Activated CD4-positive, alpha-beta T cell treated with anti-CD3 and anti-CD28 coated beads, Interleukin-2, amount 50 U/mL, for 48 hours (primary cell): ENCODE measurements at regions not wholly inside any gene's neighbourhood (a gene's known extent, or its start where the extent isn't known, plus 50 kb on each side); places are given as distances from the start of the nearest gene placed in this dataset.
"Not testable (repeated sequence)": the region's sequence is repeated elsewhere in the genome, so short reads cannot be mapped to it uniquely, and the experiment has no call there.

Experiments used
- DNase-seq, 2 experiments: peaks; one replicate each; pipeline ENCODE4 v3.0.0-alpha.2; 2020

- DNase-seq = no peak
Measured at GRCh38 chr7:9231630-9232121, 798.3 kb downstream of the NXPH1 start.

DNA sequence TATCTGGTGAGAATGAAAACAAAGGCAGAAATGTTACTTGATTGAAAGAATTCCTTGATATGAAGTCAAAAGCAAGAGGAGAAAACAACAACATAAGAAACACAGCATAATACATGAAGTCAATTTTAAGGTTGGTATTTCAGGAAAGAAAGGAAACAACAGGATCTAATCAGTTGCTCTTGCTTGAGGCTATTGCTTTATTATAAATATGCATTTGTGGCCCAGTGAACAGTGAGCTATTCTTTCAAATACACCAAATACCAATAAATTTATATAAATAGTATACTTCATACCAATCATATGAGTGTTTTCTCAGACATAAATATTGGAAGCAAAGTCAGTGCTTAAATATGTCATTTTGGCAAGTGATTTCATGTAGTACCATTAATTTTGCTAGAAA, 806.6 kb downstream of the NXPH1 start:
- no peak for DNase-seq

GRCh38 chr7:9241826-9242225, 808.4 kb downstream of the NXPH1 start:
- DNase-seq = no peak

DNA sequence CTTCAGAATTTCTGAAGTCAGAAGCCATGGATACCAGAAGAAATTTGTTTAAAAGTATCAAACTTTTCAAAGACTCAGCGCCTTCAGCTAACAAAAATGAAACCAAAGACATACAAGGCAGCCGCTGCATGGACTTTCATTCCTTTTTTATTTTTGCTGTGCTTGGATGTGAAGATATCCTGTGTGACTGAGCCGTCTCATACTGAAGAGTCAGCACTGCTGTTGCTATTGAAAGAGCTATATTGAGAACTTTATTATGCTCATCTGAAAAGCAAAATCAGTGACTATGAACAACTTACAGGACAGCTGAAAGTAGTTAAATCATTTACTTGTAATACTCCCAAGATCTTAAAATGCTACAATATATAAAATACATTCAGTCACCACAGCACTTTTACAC, 809.2 kb downstream of the NXPH1 start:
- no peak for DNase-seq

DNA sequence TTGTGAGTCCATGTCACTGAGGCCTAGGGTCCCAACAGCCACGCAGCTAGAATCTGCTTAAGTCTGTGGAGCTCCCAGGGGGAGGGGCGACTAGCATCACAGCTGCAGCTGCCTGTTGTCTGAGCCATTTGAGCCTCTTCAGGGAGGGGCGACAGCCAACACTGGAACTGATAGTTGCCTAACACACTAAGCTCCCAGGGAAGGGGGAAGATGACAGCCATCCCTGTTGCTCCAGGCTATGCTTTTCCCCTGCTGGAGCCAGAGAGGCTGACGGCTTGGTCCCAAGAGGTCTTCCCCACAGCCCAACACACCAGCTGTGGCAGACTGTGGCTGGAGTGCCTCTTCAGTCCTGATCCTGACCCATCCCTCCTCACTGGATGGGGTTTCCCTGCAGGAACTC, 817.5 kb downstream of the NXPH1 start:
- no peak for DNase-seq

DNA sequence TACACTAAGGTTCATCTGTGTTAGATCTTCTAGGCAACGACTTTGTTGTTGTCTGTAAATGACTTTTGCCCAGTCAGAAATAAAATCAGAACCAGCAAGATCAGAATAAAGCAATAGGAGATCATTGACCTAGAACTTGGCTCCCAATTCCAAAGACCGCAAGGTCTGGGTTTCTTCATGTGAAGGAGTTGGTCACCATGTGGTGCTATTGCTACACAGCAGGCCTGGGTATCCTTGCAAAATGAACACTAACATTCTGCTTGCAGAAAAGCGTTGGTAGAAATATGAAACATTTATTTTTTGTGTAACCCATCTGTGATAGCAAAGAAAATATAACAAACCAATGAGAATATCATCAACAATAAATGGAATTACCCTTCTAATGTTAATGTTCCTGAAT, 831.0 kb downstream of the NXPH1 start:
- no peak for DNase-seq

GRCh38 chr7:9280088-9280487, 846.7 kb downstream of the NXPH1 start:
- DNase-seq = no peak

- no peak for DNase-seq
Measured at GRCh38 chr7:9283246-9283645, 849.8 kb downstream of the NXPH1 start.

GRCh38 chr7:9302436-9302835, 869.0 kb downstream of the NXPH1 start:
- no peak for DNase-seq

DNA sequence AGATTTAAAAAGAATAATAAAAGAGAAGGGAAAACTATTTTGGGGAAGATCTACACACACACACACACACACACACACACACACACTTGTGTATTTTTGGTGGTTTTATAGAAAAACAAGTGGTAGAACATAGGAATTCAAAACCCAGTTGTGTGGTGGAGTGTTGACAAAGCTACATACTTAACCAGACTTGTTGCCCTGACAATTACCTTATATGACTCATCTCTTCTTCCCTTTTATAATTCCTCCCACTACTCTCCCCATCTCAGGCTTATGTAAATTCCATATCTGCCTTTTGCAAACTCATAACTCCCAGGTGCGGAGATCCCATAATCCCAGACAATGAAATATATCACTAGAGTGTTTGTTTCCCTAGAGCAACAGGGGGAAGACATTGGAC, 873.7 kb downstream of the NXPH1 start:
- no peak for DNase-seq

GRCh38 chr7:9324513-9324912, 891.1 kb downstream of the NXPH1 start:
- DNase-seq = no peak

DNA sequence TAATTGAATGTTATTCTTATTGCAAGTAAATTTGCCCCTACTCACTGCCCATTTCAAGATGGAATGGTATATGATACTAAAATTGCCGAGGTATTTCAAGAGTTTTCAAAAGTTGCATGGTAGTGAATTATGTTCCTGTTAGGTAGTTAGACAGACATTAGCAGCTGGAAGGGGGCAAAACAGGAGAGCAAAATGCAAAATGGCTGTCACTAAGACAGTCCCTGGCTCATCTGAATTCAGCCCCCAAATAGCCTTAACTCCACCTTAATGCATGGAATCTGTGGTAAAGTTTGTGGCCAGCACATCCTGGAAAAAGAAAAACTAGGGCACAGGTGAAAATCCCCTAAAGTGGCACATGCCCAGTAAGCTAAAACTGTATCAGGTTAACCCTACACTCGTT, 894.9 kb downstream of the NXPH1 start:
- no peak for DNase-seq

- no peak for DNase-seq
Measured at GRCh38 chr7:9349625-9350024, 916.2 kb downstream of the NXPH1 start.

DNA sequence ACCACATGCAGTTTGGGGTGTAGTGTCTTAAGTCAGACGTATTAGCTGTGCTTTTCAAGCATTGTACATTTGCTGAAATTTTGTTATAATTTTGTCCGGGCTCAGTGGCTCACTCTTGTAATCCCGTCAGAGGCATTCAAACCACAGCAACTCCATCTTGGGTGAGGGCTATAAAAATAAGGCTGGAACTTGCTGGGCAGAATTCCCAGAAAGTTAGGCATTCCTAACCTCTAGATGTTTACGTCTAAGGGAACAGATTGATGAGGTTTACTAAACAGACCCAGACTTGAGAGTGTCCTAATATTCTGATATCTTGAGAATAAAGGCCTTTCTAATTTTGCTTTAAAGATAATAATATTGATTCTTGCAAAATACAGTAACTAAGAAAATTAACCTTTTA, 957.8 kb downstream of the NXPH1 start:
- no peak for DNase-seq

- no peak for DNase-seq
Measured at GRCh38 chr7:9391984-9392383, 958.6 kb downstream of the NXPH1 start.

- DNase-seq = not testable (repeated sequence)
Measured at GRCh38 chr7:9404386-9404785, 971.0 kb downstream of the NXPH1 start.

GRCh38 chr7:9407816-9408215, 974.4 kb downstream of the NXPH1 start:
- no peak for DNase-seq

GRCh38 chr7:9453521-9453920, 1020.1 kb downstream of the NXPH1 start:
- no peak for DNase-seq

- DNase-seq = no peak
Measured at GRCh38 chr7:9488555-9488954, 1055.1 kb downstream of the NXPH1 start.

GRCh38 chr7:9498303-9498702, 1064.9 kb downstream of the NXPH1 start:
- no peak for DNase-seq

DNA sequence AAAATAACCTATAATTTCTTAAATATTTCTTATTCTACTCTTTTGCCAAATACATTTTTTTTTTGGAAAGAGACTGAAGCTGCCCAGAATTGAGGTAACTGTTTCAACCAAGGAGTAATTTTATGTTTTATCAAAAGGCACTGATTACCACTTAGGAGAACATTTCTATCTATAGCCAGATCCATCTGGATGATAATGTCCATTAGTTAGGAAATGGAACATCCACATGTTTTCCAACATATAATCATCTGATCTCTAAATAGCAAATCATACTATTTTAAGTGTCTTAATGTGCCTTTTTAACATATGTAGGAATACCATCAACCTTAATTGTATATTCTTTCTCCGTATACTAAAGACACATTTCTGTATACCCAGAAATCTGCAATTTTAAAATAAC, 1068.9 kb downstream of the NXPH1 start:
- DNase-seq = no peak

DNA sequence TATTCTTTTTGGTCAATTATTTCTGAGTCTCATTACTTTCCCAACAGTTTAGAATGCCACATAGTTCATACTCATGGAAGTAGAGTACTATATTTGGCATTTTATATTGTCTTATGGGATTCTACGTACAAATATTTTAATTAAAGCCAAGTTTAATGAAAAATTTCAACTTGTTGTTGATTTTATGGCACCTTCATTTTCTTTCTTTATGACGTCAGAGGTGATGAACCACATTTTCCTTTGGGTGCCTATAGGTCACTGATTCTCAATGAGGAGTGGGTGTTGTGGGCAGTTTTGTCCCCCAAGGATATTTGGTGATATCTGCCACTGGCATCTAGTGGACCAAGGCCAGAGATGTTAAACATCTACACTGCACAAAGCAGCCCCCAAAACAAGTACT, 1071.3 kb downstream of the NXPH1 start:
- DNase-seq = no peak

DNA sequence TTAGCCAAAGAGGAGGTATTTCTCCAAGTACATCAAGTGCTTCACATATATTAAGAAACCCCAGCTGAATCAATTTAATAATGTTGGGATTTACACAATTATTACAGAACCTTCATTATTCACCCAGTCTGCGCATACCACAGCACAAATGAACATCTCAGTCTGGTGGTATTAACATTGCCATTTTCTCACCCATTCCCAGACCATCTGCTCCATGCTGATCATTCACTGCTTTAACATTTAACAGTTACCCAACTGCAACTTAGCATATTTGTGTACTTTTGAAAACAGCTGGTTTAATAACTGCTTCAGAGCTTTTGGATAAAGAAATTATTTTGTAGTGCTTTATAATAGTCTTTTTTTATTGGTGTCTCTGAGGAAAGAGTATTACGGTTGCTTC, 1072.1 kb downstream of the NXPH1 start:
- DNase-seq = no peak

DNA sequence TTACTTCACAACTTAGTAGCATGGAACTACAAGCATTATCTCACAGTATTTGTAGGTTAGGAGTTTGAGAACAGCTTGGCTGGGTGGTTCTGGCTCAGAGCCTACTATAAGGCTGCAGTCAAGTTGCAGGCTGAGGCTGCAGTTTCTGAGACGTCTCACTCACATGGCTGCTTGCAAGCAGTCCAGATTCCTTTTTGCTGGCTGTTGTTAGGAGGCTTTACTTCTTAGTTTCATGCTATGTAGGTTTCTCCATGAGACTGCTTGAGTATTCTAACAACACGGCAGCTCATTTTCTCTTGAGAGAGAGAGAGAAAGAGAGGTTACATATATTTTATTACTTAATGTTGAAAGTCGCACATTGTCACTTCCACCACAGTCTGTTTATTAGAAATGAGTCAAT, 1073.9 kb downstream of the NXPH1 start:
- DNase-seq = no peak

- DNase-seq = no peak
Measured at GRCh38 chr7:9516662-9517061, 1083.3 kb downstream of the NXPH1 start.

- DNase-seq = no peak
Measured at GRCh38 chr7:9523579-9523978, 1090.2 kb downstream of the NXPH1 start.
